ENCODE measurements at regions not wholly inside any gene's neighbourhood (a gene's known extent, or its start where the extent isn't known, plus 50 kb on each side); places are given as distances from the start of the nearest gene placed in this dataset.

DNA sequence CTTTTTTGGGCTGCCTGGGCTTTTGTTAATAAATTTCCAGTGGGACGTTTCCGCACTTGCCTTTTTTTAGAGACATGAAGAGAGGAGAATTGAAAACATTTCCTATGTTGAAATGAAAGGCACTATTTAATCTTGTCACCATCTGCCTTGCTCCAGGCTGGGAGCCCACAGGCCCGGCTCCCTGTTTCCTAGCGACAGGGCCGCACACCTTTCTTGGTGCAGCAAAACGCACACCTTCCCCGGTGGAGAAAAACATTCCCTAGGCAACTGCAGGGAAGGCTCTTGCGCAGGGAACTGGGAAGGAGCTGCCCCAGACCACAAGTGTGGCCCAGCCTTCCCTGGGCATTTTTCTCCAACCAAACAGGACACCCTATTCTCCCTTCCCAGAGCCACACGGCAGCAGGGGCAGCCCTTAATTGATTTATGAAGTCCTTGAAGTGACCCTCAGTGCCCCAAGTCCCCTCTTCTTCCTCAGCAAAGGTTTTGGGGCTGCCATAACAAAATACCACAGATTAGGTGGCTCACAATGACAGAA lies 79.3 kb upstream of the KCNK12 start:
- TF ChIP-seq, protein P1, sequence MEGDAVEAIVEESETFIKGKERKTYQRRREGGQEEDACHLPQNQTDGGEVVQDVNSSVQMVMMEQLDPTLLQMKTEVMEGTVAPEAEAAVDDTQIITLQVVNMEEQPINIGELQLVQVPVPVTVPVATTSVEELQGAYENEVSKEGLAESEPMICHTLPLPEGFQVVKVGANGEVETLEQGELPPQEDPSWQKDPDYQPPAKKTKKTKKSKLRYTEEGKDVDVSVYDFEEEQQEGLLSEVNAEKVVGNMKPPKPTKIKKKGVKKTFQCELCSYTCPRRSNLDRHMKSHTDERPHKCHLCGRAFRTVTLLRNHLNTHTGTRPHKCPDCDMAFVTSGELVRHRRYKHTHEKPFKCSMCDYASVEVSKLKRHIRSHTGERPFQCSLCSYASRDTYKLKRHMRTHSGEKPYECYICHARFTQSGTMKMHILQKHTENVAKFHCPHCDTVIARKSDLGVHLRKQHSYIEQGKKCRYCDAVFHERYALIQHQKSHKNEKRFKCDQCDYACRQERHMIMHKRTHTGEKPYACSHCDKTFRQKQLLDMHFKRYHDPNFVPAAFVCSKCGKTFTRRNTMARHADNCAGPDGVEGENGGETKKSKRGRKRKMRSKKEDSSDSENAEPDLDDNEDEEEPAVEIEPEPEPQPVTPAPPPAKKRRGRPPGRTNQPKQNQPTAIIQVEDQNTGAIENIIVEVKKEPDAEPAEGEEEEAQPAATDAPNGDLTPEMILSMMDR (IDR thresholded peaks at IDR 0.05; ENCODE audit: borderline replicate concordance, insufficient read depth, low read depth, low read length), result no peak
- no peak overlapping the region for H3K4me3 ChIP-seq (ENCODE audit: low read depth, low read length)

DNA sequence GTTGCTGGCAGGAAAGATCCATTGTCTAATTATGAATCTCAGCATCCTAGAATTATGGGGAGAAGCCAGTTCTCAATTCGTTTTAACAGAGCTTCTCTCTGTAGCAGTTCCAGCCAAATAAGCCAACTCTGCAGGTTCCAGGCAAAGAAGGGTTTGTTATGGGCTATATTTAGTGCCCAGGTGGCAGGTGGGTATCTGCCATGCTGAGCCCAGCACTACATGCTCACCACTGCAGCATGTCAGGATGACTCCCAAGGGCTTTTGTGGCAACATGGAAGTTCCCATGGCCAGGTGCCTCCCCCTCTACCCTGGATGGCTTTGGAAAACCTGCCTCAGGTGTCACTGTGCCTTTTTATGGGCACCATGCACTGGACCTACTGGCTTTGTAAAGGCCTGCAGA lies 74.5 kb upstream of the KCNK12 start:
- H3K4me3 ChIP-seq (ENCODE audit: low read depth, low read length), result no peak overlapping the region
- TF ChIP-seq, protein P1 (IDR thresholded peaks at IDR 0.05; ENCODE audit: borderline replicate concordance, insufficient read depth, low read depth, low read length), result no peak

DNA sequence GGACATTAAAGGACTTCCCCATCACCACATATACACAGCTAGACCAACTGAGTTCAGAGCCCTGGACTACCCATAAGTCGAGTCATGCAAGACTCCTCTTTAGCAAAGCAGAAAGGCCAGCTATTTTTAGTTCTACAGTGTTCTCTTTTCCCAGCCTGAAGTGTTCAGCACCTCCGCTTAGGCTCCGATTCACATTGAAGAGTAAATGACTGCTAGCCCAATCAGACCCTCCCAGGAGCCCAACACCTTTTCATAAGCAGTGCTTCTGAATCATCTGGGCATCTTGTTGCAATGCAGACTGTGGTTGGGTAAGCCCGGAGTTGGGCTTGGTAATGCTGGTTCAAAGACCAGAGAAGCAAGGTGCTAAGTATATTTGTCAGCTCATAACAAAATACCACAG lies 73.6 kb upstream of the KCNK12 start:
- TF ChIP-seq, protein P1 (IDR thresholded peaks at IDR 0.05; ENCODE audit: borderline replicate concordance, insufficient read depth, low read depth, low read length), result no peak
- H3K4me3 ChIP-seq (ENCODE audit: low read depth, low read length), result no peak overlapping the region

GRCh38 chr2:47641366-47641765 lies 70.6 kb upstream of the KCNK12 start:
- no peak overlapping the region for H3K4me3 ChIP-seq (ENCODE audit: low read depth, low read length)
- TF ChIP-seq, protein P1 (IDR thresholded peaks at IDR 0.05; ENCODE audit: borderline replicate concordance, insufficient read depth, low read depth, low read length), result no peak

- TF ChIP-seq, protein P1 (IDR thresholded peaks at IDR 0.05; ENCODE audit: borderline replicate concordance, insufficient read depth, low read depth, low read length), result no peak
- no peak overlapping the region for H3K4me3 ChIP-seq (ENCODE audit: low read depth, low read length)
Observed at GRCh38 chr2:47640356-47640755, 69.6 kb upstream of the KCNK12 start.

DNA sequence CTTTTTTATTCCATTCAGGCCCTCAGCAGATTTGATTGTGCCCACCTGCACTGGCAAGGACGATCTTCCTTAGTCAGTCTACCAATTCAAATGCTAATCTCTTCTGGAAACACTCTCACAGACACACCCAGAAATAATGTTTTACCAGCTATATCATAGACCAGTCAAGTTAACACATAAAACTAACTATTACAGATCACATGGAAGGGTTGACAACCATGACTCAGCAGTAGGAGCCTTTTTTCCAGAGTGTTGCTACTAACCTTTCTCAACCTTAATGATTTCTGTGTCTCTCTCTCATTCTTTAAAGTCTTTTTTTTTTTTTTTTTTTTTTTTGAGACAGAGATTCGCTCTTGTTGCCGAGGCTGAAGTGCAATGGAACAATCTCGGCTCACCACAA lies 68.7 kb upstream of the KCNK12 start:
- TF ChIP-seq, protein P1 (IDR thresholded peaks at IDR 0.05; ENCODE audit: borderline replicate concordance, insufficient read depth, low read depth, low read length), result no peak
- H3K4me3 ChIP-seq (ENCODE audit: low read depth, low read length), result no peak overlapping the region

GRCh38 chr2:47638430-47638829 lies 67.6 kb upstream of the KCNK12 start:
- TF ChIP-seq, protein P1 (IDR thresholded peaks at IDR 0.05; ENCODE audit: borderline replicate concordance, insufficient read depth, low read depth, low read length), result no peak

More at GRCh38 chr2:47638430-47638829, 67.6 kb upstream of the KCNK12 start:
- H3K4me3 ChIP-seq (ENCODE audit: low read depth, low read length), result no peak overlapping the region
